ENCODE measurements at regions not wholly inside any gene's neighbourhood (a gene's known extent, or its start where the extent isn't known, plus 50 kb on each side); places are given as distances from the start of the nearest gene placed in this dataset.

- no peak for TF ChIP-seq CTCF (conservative IDR thresholded peaks at IDR 0.05; ENCODE audit: low read depth, low read length)
- TF ChIP-seq EZH2 (IDR thresholded peaks at IDR 0.05; ENCODE audit: low read length, unreplicated experiment): no peak
- TF ChIP-seq EZH2phosphoT487 (IDR thresholded peaks at IDR 0.05; ENCODE audit: borderline replicate concordance, low read length): no peak
These were observed 60.1 kb upstream of the DAB1 start for GRCh38 chr1:57483954-57484353.

Measured in PC-3 (cell line).